ENCODE measurements at regions not wholly inside any gene's neighbourhood (a gene's known extent, or its start where the extent isn't known, plus 50 kb on each side); places are given as distances from the start of the nearest gene placed in this dataset.

GRCh38 chr7:132022188-132022587 lies 465.8 kb upstream of the PODXL start:
- Histone ChIP-seq H3K9me3 (no peaks in the 10 kb centered on the region), H3K27me3 (no peaks in the 10 kb centered on the region), H3K27ac (no peak overlapping the region), H3K4me1 (no peaks in the 10 kb centered on the region), H3K36me3 (no peaks in the 10 kb centered on the region), H3K4me3 (no peak overlapping the region)
- 70 to 85% methylated on average over 1 of the region's 1 CpG for WGBS, 2 donors
- TF ChIP-seq, protein P1, sequence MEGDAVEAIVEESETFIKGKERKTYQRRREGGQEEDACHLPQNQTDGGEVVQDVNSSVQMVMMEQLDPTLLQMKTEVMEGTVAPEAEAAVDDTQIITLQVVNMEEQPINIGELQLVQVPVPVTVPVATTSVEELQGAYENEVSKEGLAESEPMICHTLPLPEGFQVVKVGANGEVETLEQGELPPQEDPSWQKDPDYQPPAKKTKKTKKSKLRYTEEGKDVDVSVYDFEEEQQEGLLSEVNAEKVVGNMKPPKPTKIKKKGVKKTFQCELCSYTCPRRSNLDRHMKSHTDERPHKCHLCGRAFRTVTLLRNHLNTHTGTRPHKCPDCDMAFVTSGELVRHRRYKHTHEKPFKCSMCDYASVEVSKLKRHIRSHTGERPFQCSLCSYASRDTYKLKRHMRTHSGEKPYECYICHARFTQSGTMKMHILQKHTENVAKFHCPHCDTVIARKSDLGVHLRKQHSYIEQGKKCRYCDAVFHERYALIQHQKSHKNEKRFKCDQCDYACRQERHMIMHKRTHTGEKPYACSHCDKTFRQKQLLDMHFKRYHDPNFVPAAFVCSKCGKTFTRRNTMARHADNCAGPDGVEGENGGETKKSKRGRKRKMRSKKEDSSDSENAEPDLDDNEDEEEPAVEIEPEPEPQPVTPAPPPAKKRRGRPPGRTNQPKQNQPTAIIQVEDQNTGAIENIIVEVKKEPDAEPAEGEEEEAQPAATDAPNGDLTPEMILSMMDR (IDR thresholded peaks at IDR 0.05), result no peak
- TF ChIP-seq POLR2A (IDR thresholded peaks at IDR 0.05) (no peak), EP300 (IDR thresholded peaks at IDR 0.05) (no peak)
- no peak for DNase-seq (ENCODE audit: low spot score in 2 of 2)

DNA sequence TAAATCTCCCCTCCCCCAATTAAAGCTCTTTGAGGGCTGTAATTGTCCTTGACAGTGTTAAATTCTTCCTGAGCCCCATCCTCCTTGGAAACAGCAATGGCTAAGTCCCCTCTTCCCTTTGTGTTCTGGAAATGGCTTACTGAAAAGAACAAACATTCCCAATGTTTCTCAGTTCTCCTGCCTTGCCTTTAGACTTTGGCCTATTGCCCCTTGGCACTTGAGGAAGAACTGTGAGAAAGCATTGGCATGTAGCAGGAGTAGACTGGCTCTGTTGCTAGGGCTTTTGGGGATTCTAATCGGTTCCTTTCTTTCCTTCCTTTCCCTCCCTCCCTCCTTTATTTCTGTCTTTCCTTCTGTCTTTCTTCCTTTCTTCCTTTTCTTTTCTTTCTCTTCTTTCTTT lies 463.3 kb upstream of the PODXL start:
- no peak for DNase-seq (ENCODE audit: low spot score in 2 of 2)
- Histone ChIP-seq H3K36me3 (no peaks in the 10 kb centered on the region), H3K9me3 (peaks cover 0 to 5% (median 0%) of the 10 kb centered on the region in 4 donors), H3K4me3 (no peak overlapping the region), H3K27ac (no peak overlapping the region), H3K27me3 (no peaks in the 10 kb centered on the region), H3K4me1 (no peaks in the 10 kb centered on the region)
- no peak for TF ChIP-seq POLR2A (IDR thresholded peaks at IDR 0.05)
- no peak for TF ChIP-seq EP300 (IDR thresholded peaks at IDR 0.05)
- TF ChIP-seq, protein P1 (IDR thresholded peaks at IDR 0.05), result no peak
- 30 to 46% methylated on average over 1 of the region's 1 CpG for WGBS, 2 donors

DNA sequence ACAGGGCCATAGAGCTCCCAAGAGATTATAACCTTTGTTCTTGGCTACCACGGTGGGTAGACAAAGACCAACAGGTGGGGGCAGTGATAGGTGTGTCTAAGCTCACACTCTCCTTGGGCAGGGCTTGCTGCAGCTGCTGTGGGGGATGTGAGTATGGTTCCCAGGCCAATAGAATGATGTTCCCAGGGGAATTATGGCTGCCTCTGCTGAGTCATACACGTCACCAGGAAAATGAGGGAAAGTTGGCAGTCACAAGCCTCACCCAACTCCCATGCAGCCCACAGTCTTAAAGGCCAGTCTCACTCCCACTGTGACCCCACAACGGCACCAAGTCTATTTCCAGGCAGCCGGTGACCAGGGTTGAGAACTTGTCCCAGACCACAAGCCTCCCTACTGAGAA lies 453.4 kb upstream of the PODXL start:
- 65 to 84% methylated on average over 3 to 4 of the region's 4 CpGs for WGBS, 2 donors
- no peak overlapping the region for H3K4me3 ChIP-seq
- no peaks in the 10 kb centered on the region for H3K27me3 ChIP-seq
- no peak overlapping the region for H3K27ac ChIP-seq
- DNase-seq (ENCODE audit: low spot score in 2 of 2), result no peak
- no peaks in the 10 kb centered on the region for H3K4me1 ChIP-seq
- H3K36me3 ChIP-seq, result no peaks in the 10 kb centered on the region
- H3K9me3 ChIP-seq, result peaks cover 0 to 33% (median 2%) of the 10 kb centered on the region in 4 donors
- TF ChIP-seq, protein P1 (IDR thresholded peaks at IDR 0.05), result no peak

DNA sequence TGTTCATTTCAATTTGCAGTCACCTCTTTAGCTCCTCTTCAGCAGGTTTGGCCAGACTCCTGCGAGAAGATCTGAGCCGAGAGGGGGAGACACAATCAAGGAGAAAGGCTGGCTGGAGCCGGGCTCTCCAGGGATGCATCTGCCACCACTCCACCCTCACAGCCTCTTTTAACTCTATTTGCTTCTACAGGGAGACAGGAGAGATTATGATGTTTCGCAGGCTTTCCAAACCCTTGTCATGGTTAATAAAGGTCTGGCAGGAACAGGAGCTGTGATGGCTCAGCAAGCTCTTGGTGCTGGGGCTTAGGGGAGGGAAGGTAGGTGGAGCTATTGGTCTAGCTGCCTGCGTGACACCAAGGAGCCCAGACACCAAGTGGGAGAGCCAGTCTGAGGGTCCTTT lies 448.1 kb upstream of the PODXL start:
- no peak overlapping the region for H3K4me3 ChIP-seq
- H3K4me1 ChIP-seq, result no peaks in the 10 kb centered on the region
- no peak overlapping the region for H3K27ac ChIP-seq
- no peak for TF ChIP-seq EP300 (IDR thresholded peaks at IDR 0.05)
- TF ChIP-seq POLR2A (IDR thresholded peaks at IDR 0.05), result no peak
- TF ChIP-seq, protein P1 (IDR thresholded peaks at IDR 0.05), result no peak
- H3K27me3 ChIP-seq, result no peaks in the 10 kb centered on the region
- 50 to 60% methylated on average over 5 of the region's 5 CpGs for WGBS, 2 donors
- no peaks in the 10 kb centered on the region for H3K36me3 ChIP-seq
- H3K9me3 ChIP-seq, result peaks cover 0 to 18% (median 2%) of the 10 kb centered on the region in 4 donors
- no peak for DNase-seq (ENCODE audit: low spot score in 2 of 2)

GRCh38 chr7:132002343-132002968 lies 446.0 kb upstream of the PODXL start:
- H3K4me3 ChIP-seq, result no peak overlapping the region
- no peaks in the 10 kb centered on the region for H3K27me3 ChIP-seq
- no peak overlapping the region for H3K27ac ChIP-seq
- no peak for TF ChIP-seq EP300 (IDR thresholded peaks at IDR 0.05)
- TF ChIP-seq, protein P1 (IDR thresholded peaks at IDR 0.05), result no peak
- TF ChIP-seq POLR2A (IDR thresholded peaks at IDR 0.05), result no peak
- no peak for DNase-seq (ENCODE audit: low spot score in 2 of 2)
- WGBS, 2 donors, result 87 to 88% methylated on average over 3 of the region's 3 CpGs
- H3K36me3 ChIP-seq, result no peaks in the 10 kb centered on the region
- H3K9me3 ChIP-seq, result no peaks in the 10 kb centered on the region
- H3K4me1 ChIP-seq, result no peaks in the 10 kb centered on the region
